SK-N-MC (cell line): ENCODE measurements at regions not wholly inside any gene's neighbourhood (a gene's known extent, or its start where the extent isn't known, plus 50 kb on each side); places are given as distances from the start of the nearest gene placed in this dataset.

Source experiments
- EZH2 ChIP-seq: fragments of 200-600 bp; sonication (generic); IDR thresholded peaks from one replicate; pipeline ENCODE4 v1.6.1; 2017; ENCODE audit warnings: antibody characterized with exemption
- FOXP2 ChIP-seq: optimal IDR thresholded peaks from 2 replicates; pipeline ENCODE3; 2011; ENCODE audit warnings: mild to moderate bottlenecking, moderate library complexity; ENCODE audit not compliant: insufficient read depth; ENCODE audit errors: extremely low read length, control extremely low read depth
- POLR2AphosphoS5 ChIP-seq: IDR thresholded peaks from 2 replicates; pipeline ENCODE4 v1.6.1; 2012; ENCODE audit warnings: mild to moderate bottlenecking, low read depth, low read length, borderline replicate concordance

GRCh38 chr5:118247458-118247857 is 740.9 kb downstream of the DTWD2 start:
- TF ChIP-seq POLR2AphosphoS5 (no peak), EZH2 (no peak), FOXP2 (no peak)
